IMR-90 (cell line): ENCODE measurements at regions not wholly inside any gene's neighbourhood (a gene's known extent, or its start where the extent isn't known, plus 50 kb on each side); places are given as distances from the start of the nearest gene placed in this dataset.

Source experiments
- ATAC-seq: fragments of 200-7000 bp; cut with Tn5 transposase; 2 replicates; pipeline ENCODE4 v1.9.1; 2020; ENCODE audit warnings: low read depth, mild to moderate bottlenecking, moderate library complexity
- BruUV-seq: library from RNA; stranded (reverse); fragments of 400-500 nt; replicated peaks from 2 replicates; lab custom pipeline; 2021; lab: Mats Ljungman, UMichigan
- CTCF ChIA-PET: fragments of 300-600 bp; formaldehyde crosslinking; extraction: SDS; loops from one replicate; lab custom pipeline; 2021; ENCODE audit warnings: antibody characterized with exemption; lab: Yijun Ruan, JAX
- POLR2A ChIA-PET: fragments of 300-600 bp; sonication (Branson Sonifier 250); formaldehyde crosslinking; loops from one replicate; lab custom pipeline; 2022; ENCODE audit warnings: antibody characterized with exemption; ENCODE audit not compliant: unreplicated experiment; lab: Charles Lee
- DNase-seq: peaks from one replicate; pipeline ENCODE4 v3.0.0; 2013
- H2AFZ ChIP-seq: replicated peaks from 2 replicates; pipeline ENCODE3; 2013; ENCODE audit warnings: low read length, mild to moderate bottlenecking; ENCODE audit not compliant: poor library complexity
- H2AK5ac ChIP-seq: 2 replicates; pipeline ENCODE4 v1.6.1; 2013; ENCODE audit warnings: low read depth, low read length, inconsistent platforms
- H2AK9ac ChIP-seq: replicated peaks from 2 replicates; pipeline ENCODE3; 2013; ENCODE audit warnings: mild to moderate bottlenecking, low read depth, low read length, moderate library complexity; ENCODE audit not compliant: poor library complexity
- H2BK120ac ChIP-seq: 2 replicates; pipeline ENCODE4 v1.6.1; 2013; ENCODE audit warnings: low read depth, low read length, inconsistent platforms
- H2BK15ac ChIP-seq: 3 replicates; pipeline ENCODE4 v1.6.1; 2013; ENCODE audit warnings: low read depth, low read length, inconsistent platforms
- H2BK20ac ChIP-seq: 2 replicates; pipeline ENCODE4 v1.6.1; 2013; ENCODE audit warnings: low read depth, mild to moderate bottlenecking, inconsistent platforms, low read length, moderate library complexity
- H2BK5ac ChIP-seq: 2 replicates; pipeline ENCODE4 v1.6.1; 2013; ENCODE audit warnings: mild to moderate bottlenecking, low read depth, low read length, inconsistent platforms; ENCODE audit not compliant: poor library complexity, severe bottlenecking
- H3K14ac ChIP-seq: replicated peaks from 2 replicates; pipeline ENCODE4 v1.6.1; 2013; ENCODE audit warnings: low read depth, low read length, inconsistent platforms
- H3K18ac ChIP-seq: 2 replicates; pipeline ENCODE4 v1.6.1; 2013; ENCODE audit warnings: low read depth, low read length, control low read depth
- H3K23ac ChIP-seq: 2 replicates; pipeline ENCODE4 v1.6.1; 2013; ENCODE audit warnings: low read depth, low read length, inconsistent platforms
- H3K27ac ChIP-seq: 2 replicates; pipeline ENCODE4 v1.5.1; 2013; ENCODE audit warnings: mild to moderate bottlenecking, control low read depth, low read length; ENCODE audit not compliant: insufficient read depth
- H3K27me3 ChIP-seq: 2 replicates; pipeline ENCODE4 v1.6.1; 2013; ENCODE audit warnings: low read length; ENCODE audit not compliant: control insufficient read depth, insufficient read depth
- H3K36me3 ChIP-seq: 2 replicates; pipeline ENCODE4 v1.6.1; 2013; ENCODE audit warnings: low read length, mixed read lengths; ENCODE audit not compliant: control insufficient read depth, insufficient read depth
- H3K4ac ChIP-seq: 2 replicates; pipeline ENCODE4 v1.6.1; 2013; ENCODE audit warnings: low read depth, low read length, inconsistent platforms
- H3K4me1 ChIP-seq: 2 replicates; pipeline ENCODE4 v1.6.1; 2013; ENCODE audit warnings: low read length, mixed read lengths; ENCODE audit not compliant: control insufficient read depth, insufficient read depth
- H3K4me2 ChIP-seq: 2 replicates; pipeline ENCODE4 v1.6.1; 2013; ENCODE audit warnings: low read depth, mild to moderate bottlenecking, control low read depth, low read length, moderate library complexity
- H3K4me3 ChIP-seq: 2 replicates; pipeline ENCODE4 v1.5.1; 2013; ENCODE audit warnings: low read depth, mild to moderate bottlenecking, control low read depth, low read length, moderate library complexity; ENCODE audit not compliant: insufficient read depth
- H3K56ac ChIP-seq: 2 replicates; pipeline ENCODE4 v1.6.1; 2013; ENCODE audit warnings: low read length, inconsistent platforms; ENCODE audit not compliant: insufficient read depth; ENCODE audit errors: extremely low read depth
- H3K79me1 ChIP-seq, 2 experiments: 2 replicates each; pipeline ENCODE4 v1.6.1; 2013; ENCODE audit warnings: low read length in 2 of 2, inconsistent platforms in 1 of 2, low read depth in 1 of 2
- H3K9ac ChIP-seq: 2 replicates; pipeline ENCODE4 v1.6.1; 2013; ENCODE audit warnings: low read depth, low read length, control low read depth
- H3K9me1 ChIP-seq: 2 replicates; pipeline ENCODE4 v1.6.1; 2013; ENCODE audit warnings: low read length, inconsistent platforms; ENCODE audit not compliant: insufficient read depth
- H3K9me3 ChIP-seq: 2 replicates; pipeline ENCODE4 v1.6.1; 2013; ENCODE audit warnings: low read length; ENCODE audit not compliant: control insufficient read depth, insufficient read depth
- H4K20me1 ChIP-seq: 2 replicates; pipeline ENCODE4 v1.6.1; 2013; ENCODE audit warnings: low read length, inconsistent platforms; ENCODE audit not compliant: insufficient read depth
- H4K5ac ChIP-seq: 2 replicates; pipeline ENCODE4 v1.6.1; 2013; ENCODE audit warnings: mild to moderate bottlenecking, low read depth, low read length, control low read depth
- H4K8ac ChIP-seq, 2 experiments: 2 replicates each; pipeline ENCODE4 v1.6.1; 2013; ENCODE audit warnings: low read depth in 2 of 2, low read length in 2 of 2, control low read depth in 1 of 2, inconsistent platforms in 1 of 2
- H4K91ac ChIP-seq: 2 replicates; pipeline ENCODE4 v1.6.1; 2013; ENCODE audit warnings: low read depth, low read length, inconsistent platforms; ENCODE audit not compliant: insufficient read depth
- BHLHE40 ChIP-seq: fragments of 150-350 bp; IDR thresholded peaks from 2 replicates; pipeline ENCODE4 v1.6.1; 2016; ENCODE audit warnings: mild to moderate bottlenecking, low read depth, low read length
- CEBPB ChIP-seq: IDR thresholded peaks from 2 replicates; pipeline ENCODE4 v1.6.1; 2012; ENCODE audit warnings: low read depth, low read length, improper control_type of control experiment
- CHD1 ChIP-seq: IDR thresholded peaks from 2 replicates; pipeline ENCODE4 v1.6.1; 2012; ENCODE audit warnings: low read depth, low read length, improper control_type of control experiment
- ELK1 ChIP-seq: fragments of 150-350 bp; IDR thresholded peaks from 2 replicates; pipeline ENCODE4 v1.6.1; 2016; ENCODE audit warnings: low read depth, mild to moderate bottlenecking, low read length, moderate library complexity, borderline replicate concordance
- FOS ChIP-seq: fragments of 150-350 bp; IDR thresholded peaks from 2 replicates; pipeline ENCODE4 v1.6.1; 2016; ENCODE audit warnings: low read depth, low read length
- MAFK ChIP-seq: IDR thresholded peaks from 2 replicates; pipeline ENCODE4 v1.6.1; 2012; ENCODE audit warnings: low read depth, low read length, improper control_type of control experiment
- MAZ ChIP-seq: IDR thresholded peaks from 2 replicates; pipeline ENCODE4 v1.6.1; 2012; ENCODE audit warnings: low read depth, mild to moderate bottlenecking, low read length, improper control_type of control experiment, moderate library complexity, borderline replicate concordance
- MXI1 ChIP-seq: IDR thresholded peaks from 2 replicates; pipeline ENCODE4 v1.6.1; 2012; ENCODE audit warnings: low read depth, mild to moderate bottlenecking, low read length, moderate library complexity, borderline replicate concordance
- NFE2L2 ChIP-seq: fragments of 150-350 bp; IDR thresholded peaks from 2 replicates; pipeline ENCODE4 v1.6.1; 2016; ENCODE audit warnings: low read depth, mild to moderate bottlenecking, low read length
- POLR2A ChIP-seq: IDR thresholded peaks from 2 replicates; pipeline ENCODE4 v1.6.1; 2012; ENCODE audit warnings: mild to moderate bottlenecking, low read depth, low read length
- RAD21 ChIP-seq: IDR thresholded peaks from 2 replicates; pipeline ENCODE4 v1.6.1; 2012; ENCODE audit warnings: low read length, improper control_type of control experiment
- RCOR1 ChIP-seq: IDR thresholded peaks from 2 replicates; pipeline ENCODE4 v1.6.1; 2012; ENCODE audit warnings: mild to moderate bottlenecking, low read length, improper control_type of control experiment; ENCODE audit not compliant: insufficient replicate concordance
- RFX5 ChIP-seq: IDR thresholded peaks from 2 replicates; pipeline ENCODE4 v1.8.0; 2012; ENCODE audit warnings: low read depth, mild to moderate bottlenecking, low read length, moderate library complexity
- SMC3 ChIP-seq: fragments of 150-350 bp; IDR thresholded peaks from 2 replicates; pipeline ENCODE4 v1.6.1; 2016; ENCODE audit warnings: low read depth, mild to moderate bottlenecking, antibody characterized with exemption, low read length, moderate library complexity
- USF2 ChIP-seq: fragments of 150-350 bp; IDR thresholded peaks from 2 replicates; pipeline ENCODE4 v1.6.1; 2017; ENCODE audit warnings: mild to moderate bottlenecking, antibody characterized with exemption, low read length, low read depth
- WGBS, 2 experiments: methylation state at CpG; one replicate each; pipeline versions ENCODE4 v1.1.5 to v1.1.7; 2013; ENCODE audit warnings: missing lambda C conversion rate in 2 of 2; ENCODE audit not compliant: insufficient read length in 1 of 2; ENCODE audit errors: extremely low coverage in 2 of 2; 5-methylcytosine and 5-hydroxymethylcytosine counted together
- dilution Hi-C: fragments of 300-500 bp; cut with HindIII; formaldehyde crosslinking; loops from one replicate; pipeline ENCODE4 v1.14.3; 2018; ENCODE audit warnings: low sequenced_read_pairs; ENCODE audit not compliant: unreplicated experiment
- in situ Hi-C: fragments of 300-500 bp; cut with MboI; formaldehyde crosslinking; loops from 3 replicates; pipeline ENCODE4 v1.14.3; 2019; ENCODE audit warnings: low sequenced_read_pairs, inconsistent platforms, mixed read lengths
- intact Hi-C: fragments of 100-400 bp; cut with micrococcal nuclease; formaldehyde crosslinking; loops from 2 replicates; pipeline ENCODE4 v1.10.0; 2022
- TF ChIP-seq, protein P1 (sequence below): conservative IDR thresholded peaks from 2 replicates; pipeline ENCODE4 v1.5.1; 2012; ENCODE audit warnings: mild to moderate bottlenecking, low read depth, low read length, improper control_type of control experiment

GRCh38 chr6:4603856-4604369 lies 172.3 kb upstream of the CDYL start:
- ChIA-PET CTCF (no interaction called here), POLR2A (no interaction called here)
- no peak overlapping the region for H4K5ac ChIP-seq
- H2BK15ac ChIP-seq, result no peak overlapping the region
- no peak overlapping the region for H2BK5ac ChIP-seq
- dilution Hi-C loops, result no loop called here
- no peak overlapping the region for H3K4me2 ChIP-seq
- no peak overlapping the region for H3K4me3 ChIP-seq
- H3K79me1 ChIP-seq, result no peaks in the 10 kb centered on the region
- no peaks in the 10 kb centered on the region for H3K9me3 ChIP-seq
- no peak overlapping the region for H3K14ac ChIP-seq
- ATAC-seq, result no peak
- no peak overlapping the region for H3K23ac ChIP-seq
- H3K9ac ChIP-seq, result no peak overlapping the region
- intact Hi-C loops, result no loop called here
- no peak overlapping the region for H2AK9ac ChIP-seq
- no peak overlapping the region for H2AK5ac ChIP-seq
- in situ Hi-C loops, result no loop called here
- no peak overlapping the region for H2BK20ac ChIP-seq
- no peak overlapping the region for H4K91ac ChIP-seq
- no peaks in the 10 kb centered on the region for H4K20me1 ChIP-seq
- no peak overlapping the region for H3K18ac ChIP-seq
- no peaks in the 10 kb centered on the region for H3K27me3 ChIP-seq
- H3K36me3 ChIP-seq, result no peaks in the 10 kb centered on the region
- DNase-seq, result no peak
- TF ChIP-seq CEBPB, result no peak
- TF ChIP-seq FOS, result no peak
- TF ChIP-seq MAFK, result no peak
- no peak for TF ChIP-seq RFX5
- no peak for TF ChIP-seq ELK1
- TF ChIP-seq USF2, result no peak
- no peak for TF ChIP-seq SMC3
- no peak for TF ChIP-seq RAD21
- TF ChIP-seq, protein P1, sequence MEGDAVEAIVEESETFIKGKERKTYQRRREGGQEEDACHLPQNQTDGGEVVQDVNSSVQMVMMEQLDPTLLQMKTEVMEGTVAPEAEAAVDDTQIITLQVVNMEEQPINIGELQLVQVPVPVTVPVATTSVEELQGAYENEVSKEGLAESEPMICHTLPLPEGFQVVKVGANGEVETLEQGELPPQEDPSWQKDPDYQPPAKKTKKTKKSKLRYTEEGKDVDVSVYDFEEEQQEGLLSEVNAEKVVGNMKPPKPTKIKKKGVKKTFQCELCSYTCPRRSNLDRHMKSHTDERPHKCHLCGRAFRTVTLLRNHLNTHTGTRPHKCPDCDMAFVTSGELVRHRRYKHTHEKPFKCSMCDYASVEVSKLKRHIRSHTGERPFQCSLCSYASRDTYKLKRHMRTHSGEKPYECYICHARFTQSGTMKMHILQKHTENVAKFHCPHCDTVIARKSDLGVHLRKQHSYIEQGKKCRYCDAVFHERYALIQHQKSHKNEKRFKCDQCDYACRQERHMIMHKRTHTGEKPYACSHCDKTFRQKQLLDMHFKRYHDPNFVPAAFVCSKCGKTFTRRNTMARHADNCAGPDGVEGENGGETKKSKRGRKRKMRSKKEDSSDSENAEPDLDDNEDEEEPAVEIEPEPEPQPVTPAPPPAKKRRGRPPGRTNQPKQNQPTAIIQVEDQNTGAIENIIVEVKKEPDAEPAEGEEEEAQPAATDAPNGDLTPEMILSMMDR, result no peak
- TF ChIP-seq MAZ, result no peak
- TF ChIP-seq MXI1, result no peak
- TF ChIP-seq RCOR1, result no peak
- no peak for TF ChIP-seq CHD1
- TF ChIP-seq BHLHE40, result no peak
- TF ChIP-seq POLR2A, result no peak
- TF ChIP-seq NFE2L2, result no peak
- BruUV-seq, result no TSS peak
- H4K8ac ChIP-seq, result no peak overlapping the region
- peaks cover 22% of the 10 kb centered on the region for H3K9me1 ChIP-seq
- H3K4me1 ChIP-seq, result peaks cover 15% of the 10 kb centered on the region
- H2BK120ac ChIP-seq, result no peak overlapping the region
- WGBS, 2 experiments, result no CpG with 5 or more reads among the region's 1 CpG
- no peak overlapping the region for H3K27ac ChIP-seq
- H3K56ac ChIP-seq, result no peak overlapping the region
- H3K4ac ChIP-seq, result no peak overlapping the region
- H2AFZ ChIP-seq, result no peak overlapping the region
